Adrenal gland (tissue), 9 donors: ENCODE measurements at regions not wholly inside any gene's neighbourhood (a gene's known extent, or its start where the extent isn't known, plus 50 kb on each side); places are given as distances from the start of the nearest gene placed in this dataset.

Source experiments
- DNase-seq, 7 donors: peaks; one replicate each; pipeline ENCODE4 v3.0.0-alpha.2; 2019 to 2020
- H3K27ac ChIP-seq, 5 donors: fragments of 200-600 bp; sonication (generic) in 4 of 5; 1 replicate in 3 of 5; 2 replicates in 2 of 5; pipeline versions ENCODE4 v1.5.1 to v1.8.0; 2016 to 2020; ENCODE audit warnings: mild to moderate bottlenecking in 1 of 5
- H3K27me3 ChIP-seq: fragments of 200-600 bp; 2 replicates; pipeline ENCODE4 v1.8.0; 2021
- H3K36me3 ChIP-seq, 2 donors: fragments of 200-600 bp; replicated peaks in 1 of 2; 1 replicate in 1 of 2; 2 replicates in 1 of 2; pipeline versions ENCODE4 v1.5.1 to v1.8.0; 2018 to 2022
- H3K4me1 ChIP-seq, 2 donors: fragments of 200-600 bp; replicated peaks in 1 of 2; 1 replicate in 1 of 2; 2 replicates in 1 of 2; pipeline versions ENCODE4 v1.5.1 to v1.8.0; 2018 to 2021
- H3K4me3 ChIP-seq, 4 donors: fragments of 200-600 bp; sonication (generic) in 3 of 4; one replicate each; pipeline ENCODE4 v1.5.1; 2016 to 2018
- H3K9me3 ChIP-seq, 3 donors: fragments of 200-600 bp; sonication (generic) in 1 of 3; replicated peaks in 1 of 3; 1 replicate in 2 of 3; 2 replicates in 1 of 3; pipeline versions ENCODE4 v1.5.1 to v1.8.0; 2016 to 2021
- POLR2A ChIP-seq, 2 donors: fragments of 450-650 bp; IDR thresholded peaks; one replicate each; pipeline ENCODE4 v1.6.1; 2017; ENCODE audit warnings: antibody characterized with exemption in 2 of 2, mild to moderate bottlenecking in 2 of 2, moderate library complexity in 1 of 2
- WGBS, 4 donors: extraction: QIAGEN DNeasy Blood & Tissue Kit in 2 of 4; methylation state at CpG; one replicate each; pipeline versions ENCODE4 v1.1.5 to v1.1.7; 2013 to 2017; 5-methylcytosine and 5-hydroxymethylcytosine counted together
- intact Hi-C, 2 donors: fragments of 100-400 bp; cut with DNase I; formaldehyde crosslinking; loops; one replicate each; pipeline versions ENCODE4 v1.14.1 to v1.15.0; 2022 to 2023
- TF ChIP-seq, protein P1 (sequence below), 6 experiments: fragments of 450-650 bp in 4 of 6; fragments of 200-600 bp in 2 of 6; sonication (generic) in 1 of 6; IDR thresholded peaks; 1 replicate in 5 of 6; 2 replicates in 1 of 6; pipeline versions ENCODE4 v1.5.1 to v1.8.0; 2016 to 2021; ENCODE audit warnings: antibody characterized with exemption in 6 of 6, mild to moderate bottlenecking in 2 of 6, moderate library complexity in 1 of 6
- donor health status: healthy with polysubstance abuse.
- donor health status: Bipolar disorder and iron deficiency.
- donor health status: DM: yes; HTN: yes; CAD: no.
- donor health status: DM: no; HTN: no; CAD: no.
- donor health status: DM: no; HTN: no; CAD: no.

DNA sequence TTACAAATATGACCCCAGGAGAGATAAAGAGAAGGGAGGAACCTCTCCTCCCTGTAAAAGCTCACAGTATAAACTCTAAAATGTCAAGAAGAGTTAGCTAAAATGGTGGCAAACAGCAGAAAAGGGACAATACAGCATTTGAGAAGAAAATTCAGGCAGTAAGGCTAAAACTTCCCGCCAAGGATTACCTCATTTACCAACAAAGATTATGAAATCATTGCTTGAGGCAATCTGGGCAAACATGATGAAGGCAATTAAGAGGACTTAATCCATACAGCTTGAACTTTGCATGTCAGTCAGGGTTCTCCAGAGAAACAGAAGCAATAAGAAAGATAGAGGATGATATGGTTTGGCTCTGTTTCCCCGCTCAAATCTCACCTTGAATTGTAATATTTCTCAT, 81.4 kb downstream of the CMPK2 start:
- 75 to 86% (median 81%) methylated on average over 2 of the region's 2 CpGs for WGBS, 4 donors

DNA sequence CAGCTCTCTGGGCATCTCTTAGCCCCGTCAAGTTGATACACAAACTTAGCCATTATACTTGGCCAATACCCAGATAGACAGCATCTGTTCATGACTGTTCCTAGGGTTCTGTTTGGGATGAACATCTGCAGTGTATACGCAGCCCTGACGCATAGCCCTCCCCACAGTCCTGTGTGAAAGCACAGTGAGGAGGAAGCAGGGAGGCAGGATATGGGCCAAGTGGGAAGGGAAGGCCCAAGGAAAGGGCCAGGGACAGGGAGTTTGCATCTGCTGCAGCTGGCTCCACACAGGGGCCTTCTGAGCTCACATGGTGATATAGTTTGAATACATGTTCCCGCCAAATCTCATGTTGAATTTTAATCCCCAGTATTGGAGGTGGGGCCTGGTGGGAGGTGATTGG, 80.2 kb downstream of the CMPK2 start:
- WGBS, 4 donors: 71 to 92% (median 73%) methylated on average over 4 of the region's 4 CpGs
- H3K27me3 ChIP-seq: peaks cover 3% of the 10 kb centered on the region
- no peaks in the 10 kb centered on the region for H3K36me3 ChIP-seq
- TF ChIP-seq POLR2A (IDR thresholded peaks at IDR 0.05): no peak
- TF ChIP-seq, protein P1, sequence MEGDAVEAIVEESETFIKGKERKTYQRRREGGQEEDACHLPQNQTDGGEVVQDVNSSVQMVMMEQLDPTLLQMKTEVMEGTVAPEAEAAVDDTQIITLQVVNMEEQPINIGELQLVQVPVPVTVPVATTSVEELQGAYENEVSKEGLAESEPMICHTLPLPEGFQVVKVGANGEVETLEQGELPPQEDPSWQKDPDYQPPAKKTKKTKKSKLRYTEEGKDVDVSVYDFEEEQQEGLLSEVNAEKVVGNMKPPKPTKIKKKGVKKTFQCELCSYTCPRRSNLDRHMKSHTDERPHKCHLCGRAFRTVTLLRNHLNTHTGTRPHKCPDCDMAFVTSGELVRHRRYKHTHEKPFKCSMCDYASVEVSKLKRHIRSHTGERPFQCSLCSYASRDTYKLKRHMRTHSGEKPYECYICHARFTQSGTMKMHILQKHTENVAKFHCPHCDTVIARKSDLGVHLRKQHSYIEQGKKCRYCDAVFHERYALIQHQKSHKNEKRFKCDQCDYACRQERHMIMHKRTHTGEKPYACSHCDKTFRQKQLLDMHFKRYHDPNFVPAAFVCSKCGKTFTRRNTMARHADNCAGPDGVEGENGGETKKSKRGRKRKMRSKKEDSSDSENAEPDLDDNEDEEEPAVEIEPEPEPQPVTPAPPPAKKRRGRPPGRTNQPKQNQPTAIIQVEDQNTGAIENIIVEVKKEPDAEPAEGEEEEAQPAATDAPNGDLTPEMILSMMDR (IDR thresholded peaks at IDR 0.05): no peak
- DNase-seq: no peak
- no peak overlapping the region for H3K27ac ChIP-seq
- H3K4me3 ChIP-seq: no peak overlapping the region
- H3K4me1 ChIP-seq: peaks cover 0 to 3% of the 10 kb centered on the region in 2 donors
- intact Hi-C loops: no loop called here
- no peaks in the 10 kb centered on the region for H3K9me3 ChIP-seq

More for the DNA sequence above, 81.4 kb downstream of the CMPK2 start:
- peaks cover 0 to 3% of the 10 kb centered on the region in 2 donors for H3K4me1 ChIP-seq
- H3K9me3 ChIP-seq: no peaks in the 10 kb centered on the region
- no peaks in the 10 kb centered on the region for H3K36me3 ChIP-seq
- TF ChIP-seq POLR2A (IDR thresholded peaks at IDR 0.05): no peak
- TF ChIP-seq, protein P1 (IDR thresholded peaks at IDR 0.05): no peak
- H3K4me3 ChIP-seq: no peak overlapping the region
- H3K27me3 ChIP-seq: peaks cover 3% of the 10 kb centered on the region
- no peak overlapping the region for H3K27ac ChIP-seq
- intact Hi-C loops: no loop called here
- DNase-seq: no peak

DNA sequence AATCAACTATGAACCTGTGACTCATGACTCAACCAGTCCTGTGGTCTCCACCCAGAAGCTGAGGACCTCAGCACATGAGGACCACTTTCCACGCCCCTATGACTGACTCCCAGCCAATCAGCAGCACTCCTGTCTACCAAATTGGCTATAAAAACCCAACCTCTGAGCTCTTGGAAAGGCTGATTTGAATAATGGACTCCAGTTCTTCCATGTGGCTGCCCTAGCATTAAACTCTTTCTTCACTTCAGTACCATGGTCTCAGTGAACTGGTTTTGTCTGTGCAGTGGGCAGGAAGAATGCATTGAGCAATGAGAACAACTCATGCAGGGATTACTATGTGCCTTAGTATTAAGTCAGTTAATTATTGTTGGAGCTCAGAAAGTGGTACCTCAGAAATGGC, 78.3 kb downstream of the CMPK2 start:
- intact Hi-C loops: no loop called here

DNA sequence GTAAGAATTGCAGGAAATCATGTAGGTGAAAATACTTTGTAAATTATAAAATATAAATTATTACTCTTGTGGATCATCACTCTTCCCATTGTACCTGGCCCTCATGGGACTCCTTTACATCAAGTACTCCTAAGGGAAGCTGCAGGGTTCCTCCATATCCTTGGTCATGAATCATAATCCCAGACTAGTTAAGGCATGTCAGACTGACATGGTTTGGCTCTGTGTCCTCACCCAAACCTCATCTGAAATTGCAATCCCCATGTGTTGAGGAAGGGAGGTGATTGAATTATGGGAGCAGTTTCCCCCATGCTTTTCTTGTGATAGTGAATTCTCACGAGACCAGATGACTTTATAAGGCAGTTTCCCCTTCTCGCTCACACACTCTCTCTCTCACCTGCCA, 77.1 kb downstream of the CMPK2 start:
- DNase-seq: no peak
- 74 to 89% (median 86%) methylated on average over 2 of the region's 2 CpGs for WGBS, 4 donors
- no peak overlapping the region for H3K27ac ChIP-seq
- no peak overlapping the region for H3K4me3 ChIP-seq
- H3K27me3 ChIP-seq: peaks cover 3% of the 10 kb centered on the region
- no peaks in the 10 kb centered on the region for H3K4me1 ChIP-seq
- H3K36me3 ChIP-seq: no peaks in the 10 kb centered on the region
- intact Hi-C loops: no loop called here
- no peaks in the 10 kb centered on the region for H3K9me3 ChIP-seq
- no peak for TF ChIP-seq POLR2A (IDR thresholded peaks at IDR 0.05)
- TF ChIP-seq, protein P1 (IDR thresholded peaks at IDR 0.05): no peak

More for the DNA sequence above, 78.3 kb downstream of the CMPK2 start:
- no peak for DNase-seq
- Histone ChIP-seq H3K4me1 (no peaks in the 10 kb centered on the region), H3K4me3 (no peak overlapping the region), H3K9me3 (no peaks in the 10 kb centered on the region), H3K27ac (no peak overlapping the region), H3K27me3 (peaks cover 3% of the 10 kb centered on the region), H3K36me3 (no peaks in the 10 kb centered on the region)
- TF ChIP-seq, protein P1 (IDR thresholded peaks at IDR 0.05): no peak
- WGBS, 4 donors: 80 to 100% (median 85%) methylated on average over 1 of the region's 1 CpG
